Neuronal stem cell (in vitro differentiated cells): ENCODE measurements at regions not wholly inside any gene's neighbourhood (a gene's known extent, or its start where the extent isn't known, plus 50 kb on each side); places are given as distances from the start of the nearest gene placed in this dataset.
"Not testable (repeated sequence)": the region's sequence is repeated elsewhere in the genome, so short reads cannot be mapped to it uniquely, and the experiment has no call there.

Source experiments
- DNase-seq: peaks from one replicate; pipeline ENCODE4 v3.0.0-alpha.2; 2013; ENCODE audit warnings: low spot score
- H2AFZ ChIP-seq: one replicate; pipeline ENCODE4 v1.6.1; 2013; ENCODE audit warnings: mild to moderate bottlenecking, low read length, inconsistent platforms
- H2AK5ac ChIP-seq: 2 replicates; pipeline ENCODE4 v1.6.1; 2013; ENCODE audit warnings: low read depth, mild to moderate bottlenecking, inconsistent platforms, low read length, moderate library complexity, mixed read lengths
- H2BK120ac ChIP-seq: 2 replicates; pipeline ENCODE4 v1.6.1; 2013; ENCODE audit warnings: low read depth, mild to moderate bottlenecking, inconsistent platforms, low read length, moderate library complexity, mixed read lengths
- H2BK12ac ChIP-seq: one replicate; pipeline ENCODE4 v1.6.1; 2013; ENCODE audit warnings: low read length, inconsistent platforms
- H2BK15ac ChIP-seq: 2 replicates; pipeline ENCODE4 v1.6.1; 2013; ENCODE audit warnings: mild to moderate bottlenecking, low read length, inconsistent platforms, mixed read lengths
- H2BK5ac ChIP-seq: one replicate; pipeline ENCODE4 v1.6.1; 2013; ENCODE audit warnings: inconsistent platforms, mild to moderate bottlenecking, low read length, moderate library complexity
- H3K14ac ChIP-seq: one replicate; pipeline ENCODE4 v1.6.1; 2013; ENCODE audit warnings: low read length, inconsistent platforms
- H3K18ac ChIP-seq: 2 replicates; pipeline ENCODE4 v1.6.1; 2013; ENCODE audit warnings: low read length, inconsistent platforms
- H3K23ac ChIP-seq: 2 replicates; pipeline ENCODE4 v1.6.1; 2013; ENCODE audit warnings: low read depth, mild to moderate bottlenecking, mixed read lengths, low read length, inconsistent platforms; ENCODE audit not compliant: poor library complexity
- H3K27ac ChIP-seq: replicated peaks from 3 replicates; pipeline ENCODE4 v1.5.1; 2013; ENCODE audit warnings: low read length, inconsistent platforms
- H3K27me3 ChIP-seq, 3 experiments: 2 replicates each; pipeline ENCODE4 v1.6.1; 2013; ENCODE audit warnings: low read length in 3 of 3, mild to moderate bottlenecking in 2 of 3, inconsistent platforms in 1 of 3, low read depth in 1 of 3, mixed read lengths in 1 of 3, moderate library complexity in 1 of 3; ENCODE audit not compliant: control insufficient read depth in 3 of 3, insufficient read depth in 3 of 3
- H3K36me3 ChIP-seq, 2 donors: replicated peaks in 1 of 2; 2 replicates each; pipeline ENCODE4 v1.6.1; 2013; ENCODE audit warnings: low read length in 2 of 2; ENCODE audit not compliant: control insufficient read depth in 2 of 2, insufficient read depth in 2 of 2
- H3K4ac ChIP-seq: 2 replicates; pipeline ENCODE4 v1.6.1; 2013; ENCODE audit warnings: inconsistent platforms, mild to moderate bottlenecking, low read length, moderate library complexity
- H3K4me1 ChIP-seq, 2 donors: 1 replicate in 1 of 2; 2 replicates in 1 of 2; pipeline ENCODE4 v1.6.1; 2013; ENCODE audit warnings: low read length in 2 of 2, low read depth in 1 of 2; ENCODE audit not compliant: control insufficient read depth in 2 of 2, insufficient read depth in 1 of 2
- H3K4me2 ChIP-seq: one replicate; pipeline ENCODE4 v1.6.1; 2013; ENCODE audit warnings: mild to moderate bottlenecking, low read length, inconsistent platforms; ENCODE audit not compliant: insufficient read depth, poor library complexity, severe bottlenecking
- H3K4me3 ChIP-seq, 2 donors: 2 replicates each; pipeline ENCODE4 v1.5.1; 2013; ENCODE audit warnings: low read length in 2 of 2, mild to moderate bottlenecking in 2 of 2, inconsistent platforms in 1 of 2, moderate library complexity in 1 of 2
- H3K79me1 ChIP-seq: one replicate; pipeline ENCODE4 v1.6.1; 2013; ENCODE audit warnings: low read depth, mild to moderate bottlenecking, inconsistent platforms, low read length, moderate library complexity
- H3K9ac ChIP-seq: one replicate; pipeline ENCODE4 v1.6.1; 2013; ENCODE audit warnings: mild to moderate bottlenecking, low read depth, low read length, inconsistent platforms; ENCODE audit not compliant: poor library complexity
- H3K9me3 ChIP-seq, 2 donors: replicated peaks in 1 of 2; 2 replicates each; pipeline versions ENCODE3 to v1.6.1; 2013; ENCODE audit warnings: low read length in 2 of 2, mild to moderate bottlenecking in 2 of 2, inconsistent platforms in 1 of 2, low read depth in 1 of 2, mixed read lengths in 1 of 2, moderate library complexity in 1 of 2; ENCODE audit not compliant: control insufficient read depth in 2 of 2, insufficient read depth in 1 of 2
- H4K8ac ChIP-seq: one replicate; pipeline ENCODE4 v1.6.1; 2013; ENCODE audit warnings: low read depth, mild to moderate bottlenecking, inconsistent platforms, low read length, moderate library complexity
- H4K91ac ChIP-seq: one replicate; pipeline ENCODE4 v1.6.1; 2013; ENCODE audit warnings: low read length, low read depth, mild to moderate bottlenecking, inconsistent platforms; ENCODE audit not compliant: poor library complexity
- WGBS, 2 donors: extraction: QIAGEN DNeasy Blood & Tissue Kit; methylation state at CpG; one replicate each; pipeline ENCODE4 v1.1.7; 2013; ENCODE audit warnings: missing lambda C conversion rate in 2 of 2, mixed read lengths in 1 of 2; ENCODE audit not compliant: insufficient read length in 2 of 2, insufficient replicate concordance in 1 of 2; ENCODE audit errors: extremely low coverage in 2 of 2; 5-methylcytosine and 5-hydroxymethylcytosine counted together

GRCh38 chr5:143588121-143588520 lies 184.6 kb upstream of the NR3C1 start:
- not testable (repeated sequence) for H2BK12ac ChIP-seq, H3K9ac ChIP-seq, H2AFZ ChIP-seq, H3K36me3 ChIP-seq, H3K4me3 ChIP-seq, H3K14ac ChIP-seq, H3K27me3 ChIP-seq, H4K91ac ChIP-seq, DNase-seq, H2BK5ac ChIP-seq, H3K4ac ChIP-seq, H3K23ac ChIP-seq, H3K4me2 ChIP-seq, H3K18ac ChIP-seq, H3K4me1 ChIP-seq, H2AK5ac ChIP-seq, H3K27ac ChIP-seq, H2BK120ac ChIP-seq, H4K8ac ChIP-seq, H3K79me1 ChIP-seq, H2BK15ac ChIP-seq, H3K9me3 ChIP-seq
- WGBS, 2 donors, result no CpG with 5 or more reads among the region's 3 CpGs

DNA sequence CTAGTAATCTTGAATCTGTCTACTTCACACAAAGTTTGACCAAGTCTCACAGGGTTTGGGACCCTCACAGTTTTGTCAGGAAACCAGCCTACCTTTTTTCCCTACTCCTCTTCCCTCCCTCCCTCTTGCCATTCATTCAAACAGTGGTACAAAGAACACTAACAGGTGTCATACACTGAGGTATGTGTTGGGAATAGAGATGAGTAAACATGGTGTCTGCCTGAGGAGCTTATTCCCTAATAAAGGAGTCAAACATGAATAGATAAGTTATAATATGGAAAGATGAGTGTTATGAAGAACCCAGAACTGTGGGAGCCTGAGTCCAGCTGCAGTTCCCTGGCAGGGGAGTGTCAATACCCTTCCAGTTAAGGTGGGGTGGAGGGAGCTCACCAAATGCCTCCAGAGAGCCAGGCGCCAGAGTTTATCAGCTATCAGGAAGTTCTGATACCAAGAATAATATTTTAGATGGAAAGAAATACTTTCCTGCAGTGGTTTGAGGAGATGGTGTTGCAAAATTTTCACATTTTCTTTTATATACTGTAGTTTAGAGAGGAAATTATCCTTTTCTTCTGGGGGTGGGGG lies 183.4 kb upstream of the NR3C1 start:
- Histone ChIP-seq H4K8ac (no peak overlapping the region), H3K4ac (no peak overlapping the region), H3K9ac (no peak overlapping the region), H2BK120ac (no peak overlapping the region), H3K27ac (no peak overlapping the region), H4K91ac (no peak overlapping the region), H3K14ac (no peak overlapping the region), H2BK12ac (no peak overlapping the region), H3K4me2 (no peak overlapping the region), H2AFZ (no peak overlapping the region), H3K4me3 (no peak overlapping the region), H3K27me3 (no peaks in the 10 kb centered on the region), H3K36me3 (no peaks in the 10 kb centered on the region), H3K9me3 (no peaks in the 10 kb centered on the region), H2BK5ac (no peak overlapping the region), H2BK15ac (no peak overlapping the region), H2AK5ac (no peak overlapping the region), H3K4me1 (no peaks in the 10 kb centered on the region), H3K23ac (no peak overlapping the region), H3K18ac (no peak overlapping the region), H3K79me1 (no peaks in the 10 kb centered on the region)
- no CpG with 5 or more reads among the region's 1 CpG for WGBS, 2 donors
- no peak for DNase-seq

GRCh38 chr5:143585970-143586369 lies 182.5 kb upstream of the NR3C1 start:
- H3K4ac ChIP-seq, result no peak overlapping the region
- no peak overlapping the region for H3K4me3 ChIP-seq
- DNase-seq, result no peak
- H2BK120ac ChIP-seq, result no peak overlapping the region
- H2BK15ac ChIP-seq, result no peak overlapping the region
- H3K36me3 ChIP-seq, result no peaks in the 10 kb centered on the region
- H2BK12ac ChIP-seq, result no peak overlapping the region
- H3K27ac ChIP-seq, result no peak overlapping the region
- H3K9me3 ChIP-seq, result no peaks in the 10 kb centered on the region
- no peak overlapping the region for H2BK5ac ChIP-seq
- H4K8ac ChIP-seq, result no peak overlapping the region
- no peaks in the 10 kb centered on the region for H3K27me3 ChIP-seq
- no peak overlapping the region for H4K91ac ChIP-seq
- H3K18ac ChIP-seq, result no peak overlapping the region
- no peak overlapping the region for H3K9ac ChIP-seq
- no peak overlapping the region for H3K4me2 ChIP-seq
- no peak overlapping the region for H3K14ac ChIP-seq
- H2AFZ ChIP-seq, result no peak overlapping the region
- H3K79me1 ChIP-seq, result no peaks in the 10 kb centered on the region
- no peaks in the 10 kb centered on the region for H3K4me1 ChIP-seq
- no peak overlapping the region for H2AK5ac ChIP-seq
- no peak overlapping the region for H3K23ac ChIP-seq

GRCh38 chr5:143583409-143583808 lies 179.9 kb upstream of the NR3C1 start:
- WGBS, 2 donors, result no CpG with 5 or more reads among the region's 1 CpG
- Histone ChIP-seq H2AFZ (no peak overlapping the region), H3K9me3 (no peaks in the 10 kb centered on the region), H2BK120ac (no peak overlapping the region), H3K4ac (no peak overlapping the region), H4K8ac (no peak overlapping the region), H3K18ac (no peak overlapping the region), H3K14ac (no peak overlapping the region), H2BK15ac (no peak overlapping the region), H4K91ac (no peak overlapping the region), H3K9ac (no peak overlapping the region), H2AK5ac (no peak overlapping the region), H3K4me1 (no peaks in the 10 kb centered on the region), H3K27me3 (peaks cover 0 to 3% (median 0%) of the 10 kb centered on the region in 3 experiments), H3K27ac (no peak overlapping the region), H2BK12ac (no peak overlapping the region), H3K23ac (no peak overlapping the region), H3K4me2 (no peak overlapping the region), H3K79me1 (no peaks in the 10 kb centered on the region), H3K4me3 (no peak overlapping the region), H3K36me3 (no peaks in the 10 kb centered on the region), H2BK5ac (no peak overlapping the region)
- DNase-seq, result no peak
